ENCODE measurements at regions not wholly inside any gene's neighbourhood (a gene's known extent, or its start where the extent isn't known, plus 50 kb on each side); places are given as distances from the start of the nearest gene placed in this dataset.
"Not testable (repeated sequence)": the region's sequence is repeated elsewhere in the genome, so short reads cannot be mapped to it uniquely, and the experiment has no call there.

- no peak for DNase-seq
Observed at GRCh38 chr6:170146640-170147039, 144.2 kb downstream of the DLL1 start.

GRCh38 chr6:170146131-170146530 lies 144.7 kb downstream of the DLL1 start:
- DNase-seq, result not testable (repeated sequence)

GRCh38 chr6:170145716-170146115 lies 145.2 kb downstream of the DLL1 start:
- not testable (repeated sequence) for DNase-seq

GRCh38 chr6:170145272-170145592 lies 145.6 kb downstream of the DLL1 start:
- no peak for DNase-seq

GRCh38 chr6:170144571-170145271 lies 146.2 kb downstream of the DLL1 start:
- DNase-seq, result no peak

- no peak for DNase-seq
Observed at GRCh38 chr6:170143401-170144150, 147.3 kb downstream of the DLL1 start.

GRCh38 chr6:170142559-170142958 lies 148.3 kb downstream of the DLL1 start:
- DNase-seq, result no peak

- DNase-seq, result not testable (repeated sequence)
Observed at GRCh38 chr6:170141061-170141460, 149.8 kb downstream of the DLL1 start.

GRCh38 chr6:170140129-170140528 lies 150.7 kb downstream of the DLL1 start:
- no peak for DNase-seq

GRCh38 chr6:170139531-170139930 lies 151.3 kb downstream of the DLL1 start:
- DNase-seq, result no peak

GRCh38 chr6:170139046-170139445 lies 151.8 kb downstream of the DLL1 start:
- DNase-seq, result not testable (repeated sequence)

GRCh38 chr6:170137911-170138910 lies 152.7 kb downstream of the DLL1 start:
- no peak for DNase-seq

GRCh38 chr6:170137176-170137891 lies 153.5 kb downstream of the DLL1 start:
- no peak for DNase-seq

- no peak for DNase-seq
Observed at GRCh38 chr6:170136541-170137175, 154.2 kb downstream of the DLL1 start.

- no peak for DNase-seq
Observed at GRCh38 chr6:170135821-170136471, 154.9 kb downstream of the DLL1 start.

GRCh38 chr6:170135461-170135820 lies 155.4 kb downstream of the DLL1 start:
- DNase-seq, result no peak

- DNase-seq, result no peak
Observed at GRCh38 chr6:170134471-170135440, 156.1 kb downstream of the DLL1 start.

- no peak for DNase-seq
Observed at GRCh38 chr6:170134031-170134470, 156.8 kb downstream of the DLL1 start.

GRCh38 chr6:170132561-170132991 lies 158.3 kb downstream of the DLL1 start:
- DNase-seq, result no peak

GRCh38 chr6:170132011-170132521 lies 158.8 kb downstream of the DLL1 start:
- no peak for DNase-seq

All from NK-92 treated with Interleukin-12 subunit alpha and Interleukin-12 subunit beta, amount 100 ng/mL, for 24 hours (cell line).